Colonic mucosa (tissue), 4 donors: ENCODE measurements at regions not wholly inside any gene's neighbourhood (a gene's known extent, or its start where the extent isn't known, plus 50 kb on each side); places are given as distances from the start of the nearest gene placed in this dataset.

Source experiments
- DNase-seq: peaks from one replicate; pipeline ENCODE4 v3.0.0-alpha.2; 2020
- H3K27ac ChIP-seq: fragments of 200-600 bp; one replicate; pipeline ENCODE4 v1.8.0; 2021
- H3K27me3 ChIP-seq: fragments of 200-600 bp; one replicate; pipeline ENCODE4 v1.8.0; 2021
- H3K36me3 ChIP-seq: fragments of 200-600 bp; one replicate; pipeline ENCODE4 v1.8.0; 2021
- H3K4me1 ChIP-seq: fragments of 200-600 bp; one replicate; pipeline ENCODE4 v1.8.0; 2021; ENCODE audit warnings: mild to moderate bottlenecking
- H3K4me3 ChIP-seq: fragments of 200-600 bp; one replicate; pipeline ENCODE4 v1.8.0; 2021
- H3K9ac ChIP-seq, 2 donors: one replicate each; pipeline ENCODE4 v1.7.0; 2013; ENCODE audit warnings: control low read depth in 2 of 2, low read depth in 2 of 2, low read length in 2 of 2
- H3K9me3 ChIP-seq: fragments of 200-600 bp; one replicate; pipeline ENCODE4 v1.8.0; 2021
- intact Hi-C: fragments of 100-400 bp; cut with DNase I; formaldehyde crosslinking; loops from one replicate; pipeline ENCODE4 v1.14.1; 2022
- TF ChIP-seq, protein P1 (sequence below): fragments of 200-600 bp; IDR thresholded peaks from one replicate; pipeline ENCODE4 v1.8.0; 2022; ENCODE audit warnings: antibody characterized with exemption, mild to moderate bottlenecking
- donor health status: healthy.
- donor health status: DM: no; HTN: no; CAD: no.
- donor health status: DM: no; HTN: no; CAD: no.

DNA sequence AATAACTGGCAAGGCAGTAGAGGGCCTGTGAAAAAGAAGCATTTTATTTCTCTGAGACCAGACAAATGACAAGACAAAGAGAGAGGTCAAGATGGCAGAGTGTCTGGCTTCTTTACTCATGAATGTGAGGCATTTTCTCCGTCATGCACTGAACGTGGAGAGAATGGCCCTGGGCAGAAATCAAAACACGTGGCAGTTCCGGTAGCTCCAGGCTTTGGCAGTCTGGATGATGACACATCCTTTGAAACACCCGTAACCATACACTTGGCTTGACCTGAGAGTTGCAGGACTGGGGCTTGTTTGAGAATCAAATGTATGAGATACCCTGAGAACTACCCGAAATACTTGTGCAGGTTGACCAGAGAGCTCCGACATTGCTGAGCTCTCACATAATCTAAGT, 537.6 kb downstream of the ACTR3B start:
- intact Hi-C loops: no loop called here
- Histone ChIP-seq H3K4me1 (no peaks in the 10 kb centered on the region), H3K9ac (no peak overlapping the region), H3K36me3 (no peaks in the 10 kb centered on the region), H3K27ac (no peak overlapping the region), H3K4me3 (no peak overlapping the region), H3K9me3 (no peaks in the 10 kb centered on the region), H3K27me3 (no peaks in the 10 kb centered on the region)
- no peak for DNase-seq
- TF ChIP-seq, protein P1, sequence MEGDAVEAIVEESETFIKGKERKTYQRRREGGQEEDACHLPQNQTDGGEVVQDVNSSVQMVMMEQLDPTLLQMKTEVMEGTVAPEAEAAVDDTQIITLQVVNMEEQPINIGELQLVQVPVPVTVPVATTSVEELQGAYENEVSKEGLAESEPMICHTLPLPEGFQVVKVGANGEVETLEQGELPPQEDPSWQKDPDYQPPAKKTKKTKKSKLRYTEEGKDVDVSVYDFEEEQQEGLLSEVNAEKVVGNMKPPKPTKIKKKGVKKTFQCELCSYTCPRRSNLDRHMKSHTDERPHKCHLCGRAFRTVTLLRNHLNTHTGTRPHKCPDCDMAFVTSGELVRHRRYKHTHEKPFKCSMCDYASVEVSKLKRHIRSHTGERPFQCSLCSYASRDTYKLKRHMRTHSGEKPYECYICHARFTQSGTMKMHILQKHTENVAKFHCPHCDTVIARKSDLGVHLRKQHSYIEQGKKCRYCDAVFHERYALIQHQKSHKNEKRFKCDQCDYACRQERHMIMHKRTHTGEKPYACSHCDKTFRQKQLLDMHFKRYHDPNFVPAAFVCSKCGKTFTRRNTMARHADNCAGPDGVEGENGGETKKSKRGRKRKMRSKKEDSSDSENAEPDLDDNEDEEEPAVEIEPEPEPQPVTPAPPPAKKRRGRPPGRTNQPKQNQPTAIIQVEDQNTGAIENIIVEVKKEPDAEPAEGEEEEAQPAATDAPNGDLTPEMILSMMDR: no peak

GRCh38 chr7:153301936-153302335, 542.4 kb downstream of the ACTR3B start:
- H3K27ac ChIP-seq: no peak overlapping the region
- H3K4me1 ChIP-seq: no peaks in the 10 kb centered on the region
- TF ChIP-seq, protein P1: no peak
- no peaks in the 10 kb centered on the region for H3K36me3 ChIP-seq
- H3K27me3 ChIP-seq: no peaks in the 10 kb centered on the region
- no peak for DNase-seq
- no peak overlapping the region for H3K4me3 ChIP-seq
- intact Hi-C loops: no loop called here
- H3K9me3 ChIP-seq: no peaks in the 10 kb centered on the region
- H3K9ac ChIP-seq: no peak overlapping the region

DNA sequence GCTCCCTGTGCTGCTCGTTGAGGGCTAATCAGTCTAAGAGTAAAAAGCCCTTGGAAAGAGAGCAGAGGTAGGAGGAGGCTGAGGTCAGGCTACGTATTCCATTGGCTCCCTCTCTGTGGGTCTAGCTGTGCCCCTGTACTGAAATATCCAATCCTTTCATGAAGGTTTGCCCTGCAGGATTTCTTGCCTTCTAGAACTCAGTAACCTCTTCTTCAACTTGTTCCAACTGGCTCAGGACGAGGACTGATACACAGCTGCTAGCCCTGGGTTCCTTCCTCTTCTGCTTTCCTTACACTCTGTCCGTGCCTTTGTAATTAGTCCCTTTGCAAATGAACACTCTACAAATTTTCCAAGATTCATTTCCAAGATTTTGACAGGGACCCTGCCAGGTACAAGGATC, 560.5 kb downstream of the ACTR3B start:
- intact Hi-C loops: no loop called here
- no peak overlapping the region for H3K9ac ChIP-seq
- DNase-seq: no peak
- no peaks in the 10 kb centered on the region for H3K9me3 ChIP-seq
- no peak overlapping the region for H3K4me3 ChIP-seq
- no peak overlapping the region for H3K27ac ChIP-seq
- no peaks in the 10 kb centered on the region for H3K27me3 ChIP-seq
- TF ChIP-seq, protein P1: no peak
- no peaks in the 10 kb centered on the region for H3K36me3 ChIP-seq
- H3K4me1 ChIP-seq: no peaks in the 10 kb centered on the region

- Histone ChIP-seq H3K4me1 (no peaks in the 10 kb centered on the region), H3K9me3 (no peaks in the 10 kb centered on the region), H3K36me3 (no peaks in the 10 kb centered on the region), H3K27me3 (no peaks in the 10 kb centered on the region), H3K4me3 (no peak overlapping the region), H3K27ac (no peak overlapping the region), H3K9ac (no peak overlapping the region)
- TF ChIP-seq, protein P1: no peak
- DNase-seq: no peak
- intact Hi-C loops: no loop called here
Measured at GRCh38 chr7:153320681-153321080, 561.1 kb downstream of the ACTR3B start.

DNA sequence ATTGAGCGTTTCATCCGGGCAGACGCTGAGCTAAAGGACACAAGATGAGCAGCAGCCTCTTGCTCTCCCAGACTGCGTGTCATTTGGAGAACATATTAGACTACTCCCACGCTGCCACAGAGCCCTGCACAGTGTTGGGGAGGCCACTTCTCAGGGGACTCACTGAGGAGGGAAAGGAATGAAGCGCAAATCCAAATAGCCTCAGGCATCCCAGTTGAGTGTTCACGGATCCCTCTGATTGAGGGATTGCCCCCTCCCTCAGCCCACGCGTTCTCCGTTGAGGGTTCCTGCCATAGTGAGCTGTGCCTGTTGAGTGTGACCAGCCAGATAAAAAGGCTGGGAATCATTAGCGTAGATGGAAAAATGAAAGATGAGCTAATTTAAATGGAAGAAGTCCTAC, 563.4 kb downstream of the ACTR3B start:
- Histone ChIP-seq H3K9ac (no peak overlapping the region), H3K27ac (no peak overlapping the region), H3K27me3 (no peaks in the 10 kb centered on the region), H3K36me3 (no peaks in the 10 kb centered on the region), H3K4me1 (no peaks in the 10 kb centered on the region), H3K4me3 (no peak overlapping the region), H3K9me3 (no peaks in the 10 kb centered on the region)
- intact Hi-C loops: no loop called here
- DNase-seq: no peak
- TF ChIP-seq, protein P1: no peak

DNA sequence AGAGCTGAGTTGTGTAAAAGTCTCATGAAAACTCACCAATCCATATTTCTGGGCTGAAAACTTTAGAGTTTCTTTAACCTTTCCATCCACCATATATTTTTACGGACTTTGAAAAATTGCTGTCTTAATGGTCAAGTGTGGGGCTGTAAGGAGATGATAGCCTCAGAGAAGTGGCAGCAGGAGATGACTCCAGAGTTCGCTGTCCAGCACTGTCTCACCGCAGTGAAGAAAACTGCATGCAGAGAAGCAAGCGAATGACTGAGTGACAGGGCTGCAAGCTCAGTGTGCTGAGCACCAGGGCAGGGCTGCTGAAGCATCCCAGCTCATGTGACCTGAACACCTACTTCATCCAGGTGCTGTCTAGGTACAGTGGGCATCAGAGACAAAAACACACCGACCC, 564.5 kb downstream of the ACTR3B start:
- no peaks in the 10 kb centered on the region for H3K9me3 ChIP-seq
- H3K36me3 ChIP-seq: no peaks in the 10 kb centered on the region
- H3K27ac ChIP-seq: no peak overlapping the region
- H3K9ac ChIP-seq: no peak overlapping the region
- no peaks in the 10 kb centered on the region for H3K4me1 ChIP-seq
- intact Hi-C loops: no loop called here
- no peak for DNase-seq
- TF ChIP-seq, protein P1: no peak
- no peaks in the 10 kb centered on the region for H3K27me3 ChIP-seq
- H3K4me3 ChIP-seq: no peak overlapping the region
